HepG2 (cell line): ENCODE measurements at regions not wholly inside any gene's neighbourhood (a gene's known extent, or its start where the extent isn't known, plus 50 kb on each side); places are given as distances from the start of the nearest gene placed in this dataset.
A peak's percentile ranks its signal among the peaks of the same experiment; 100 is the strongest.

Experiments
- ATAC-seq: fragments of 200-7000 bp; cut with Tn5 transposase; 3 replicates; pipeline ENCODE4 v1.9.1; 2020; ENCODE audit warnings: mild to moderate bottlenecking, moderate library complexity
- BruUV-seq: library from RNA; stranded (reverse); fragments of 400-500 nt; replicated peaks from 2 replicates; lab custom pipeline; 2021; lab: Mats Ljungman, UMichigan
- CTCF ChIA-PET: fragments of 300-600 bp; formaldehyde crosslinking; extraction: SDS; loops from one replicate; lab custom pipeline; 2021; ENCODE audit warnings: low total read pairs, inconsistent platforms, low intra/inter-chr PET ratio; lab: Yijun Ruan, JAX
- POLR2A ChIA-PET: fragments of 350-600 bp; sonication (Branson Sonifier 250); formaldehyde crosslinking; loops from one replicate; lab custom pipeline; 2020; ENCODE audit warnings: antibody characterized with exemption, inconsistent platforms; lab: Yijun Ruan, JAX
- DNase-seq: peaks from one replicate; pipeline ENCODE4 v3.0.0-alpha.2; 2015; ENCODE audit warnings: low spot score
- FAIRE-seq: peaks from 3 replicates; lab custom pipeline; 2011; peaks lifted over from hg19 to GRCh38; lab: Jason Lieb, UNC
- H2AFZ ChIP-seq: one replicate; pipeline ENCODE4 v1.6.1; 2011; ENCODE audit warnings: low read length, inconsistent platforms
- H3K27ac ChIP-seq: fragments of 300-600 bp; 3 replicates; pipeline ENCODE4 v1.8.0; 2011; ENCODE audit warnings: mixed run types, mild to moderate bottlenecking, mixed read lengths, low read length, inconsistent platforms; ENCODE audit not compliant: insufficient read depth; ENCODE audit errors: extremely low read length
- H3K27me3 ChIP-seq, 2 experiments: fragments of 200-600 bp in 1 of 2; 2 replicates in 1 of 2; 3 replicates in 1 of 2; pipeline versions ENCODE4 v1.6.0 to v1.8.0; 2011; ENCODE audit warnings: low read length in 2 of 2, mild to moderate bottlenecking in 2 of 2, moderate library complexity in 2 of 2, inconsistent platforms in 1 of 2; ENCODE audit not compliant: insufficient read depth in 2 of 2, control insufficient read depth in 1 of 2
- H3K36me3 ChIP-seq, 2 experiments: fragments of 200-600 bp in 1 of 2; replicated peaks in 1 of 2; 2 replicates in 1 of 2; 3 replicates in 1 of 2; pipeline versions ENCODE4 v1.5.1 to v1.8.0; 2011; ENCODE audit warnings: low read length in 2 of 2, inconsistent platforms in 1 of 2; ENCODE audit not compliant: insufficient read depth in 2 of 2, control insufficient read depth in 1 of 2
- H3K4me1 ChIP-seq: 2 replicates; pipeline ENCODE4 v1.5.1; 2012; ENCODE audit warnings: low read length, inconsistent platforms; ENCODE audit not compliant: insufficient read depth
- H3K4me2 ChIP-seq: 2 replicates; pipeline ENCODE4 v1.6.0; 2011; ENCODE audit warnings: low read depth, low read length, inconsistent platforms
- H3K4me3 ChIP-seq, 3 experiments: fragments of 200-600 bp in 1 of 3; sonication (generic), shearing (Covaris generic) in 1 of 3; replicated peaks in 1 of 3; 2 replicates each; pipeline ENCODE4 v1.5.1; 2011 to 2016; ENCODE audit warnings: low read length in 3 of 3, inconsistent platforms in 2 of 3, low read depth in 2 of 3, mild to moderate bottlenecking in 2 of 3, control low read depth in 1 of 3, mixed read lengths in 1 of 3; ENCODE audit not compliant: insufficient read depth in 1 of 3
- H3K79me2 ChIP-seq: one replicate; pipeline ENCODE4 v1.6.1; 2011; ENCODE audit warnings: low read length, inconsistent platforms; ENCODE audit not compliant: insufficient read depth
- H3K9ac ChIP-seq: 2 replicates; pipeline ENCODE4 v1.6.0; 2011; ENCODE audit warnings: mild to moderate bottlenecking, low read depth, low read length, inconsistent platforms; ENCODE audit not compliant: insufficient read depth
- H3K9me3 ChIP-seq: 2 replicates; pipeline ENCODE4 v1.5.1; 2012; ENCODE audit warnings: mild to moderate bottlenecking, low read length
- H4K20me1 ChIP-seq: 2 replicates; pipeline ENCODE4 v1.6.0; 2011; ENCODE audit warnings: inconsistent platforms, mild to moderate bottlenecking, low read length, moderate library complexity; ENCODE audit not compliant: insufficient read depth
- EP300 ChIP-seq, 3 experiments: sonication (generic) in 1 of 3; formaldehyde crosslinking in 1 of 3; IDR thresholded peaks; 2 replicates each; pipeline versions ENCODE4 v1.5.1 to v1.6.1; 2011 to 2020; ENCODE audit warnings: low read depth in 2 of 3, low read length in 2 of 3, borderline replicate concordance in 1 of 3, improper control_type of control experiment in 1 of 3, mild to moderate bottlenecking in 1 of 3, missing genetic modification reagents in 1 of 3, moderate library complexity in 1 of 3
- SMAD9 ChIP-seq: sonication (generic); formaldehyde crosslinking; IDR thresholded peaks from 2 replicates; pipeline ENCODE4 v1.5.1; 2020; ENCODE audit warnings: mild to moderate bottlenecking, missing genetic modification reagents
- SRSF9 ChIP-seq: fragments of 200-400 bp; formaldehyde crosslinking; IDR thresholded peaks from 2 replicates; pipeline ENCODE4 v1.6.1; 2018; ENCODE audit warnings: borderline replicate concordance, mild to moderate bottlenecking, low read depth, low read length; ENCODE audit not compliant: insufficient read depth, poor library complexity, severe bottlenecking
- WGBS: methylation state at CpG from one replicate; pipeline ENCODE4 v1.1.6; 2017; ENCODE audit warnings: low lambda C conversion rate; 5-methylcytosine and 5-hydroxymethylcytosine counted together
- in situ Hi-C: cut with HindIII; loops from 2 replicates; pipeline ENCODE4 v1.10.0; 2017; ENCODE audit warnings: low pct_unique_long_range_greater_than_20kb; ENCODE audit not compliant: extremely low pct_ligation_motif_present
- intact Hi-C: fragments of 100-400 bp; cut with micrococcal nuclease; formaldehyde crosslinking; loops from one replicate; pipeline ENCODE4 v1.10.0; 2022; ENCODE audit not compliant: unreplicated experiment
- TF ChIP-seq, protein P1 (sequence below), 2 experiments: fragments of 450-650 bp in 1 of 2; sonication (generic) in 1 of 2; formaldehyde crosslinking in 1 of 2; IDR thresholded peaks; 2 replicates each; pipeline versions ENCODE4 v1.6.1 to v1.8.0; 2016 to 2022; ENCODE audit warnings: antibody characterized with exemption in 1 of 2, mild to moderate bottlenecking in 1 of 2, missing genetic modification reagents in 1 of 2

DNA sequence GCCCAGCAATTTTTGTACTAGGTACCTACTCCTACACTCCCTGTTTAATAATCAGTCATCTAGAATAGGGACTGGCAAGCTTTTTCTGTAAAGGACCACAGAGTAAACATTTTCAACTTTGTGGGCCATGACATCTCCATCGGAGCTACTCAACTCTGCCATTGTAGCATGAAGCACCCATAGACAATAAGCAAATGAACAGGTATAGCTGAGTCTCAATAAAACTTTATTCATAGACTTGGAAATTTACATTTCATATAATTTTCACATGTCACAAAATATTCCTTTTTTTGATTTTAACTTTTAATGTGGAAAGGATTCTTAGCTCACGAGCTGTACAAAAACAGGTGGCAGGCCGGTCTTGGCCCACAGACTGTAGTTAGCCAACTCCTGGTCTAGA is 345.8 kb downstream of the SOX9 start:
- DNase-seq (no peak), FAIRE-seq (no peak), ATAC-seq (no peak)
- Histone ChIP-seq H3K79me2 (peaks cover 95% of the 10 kb centered on the region), H4K20me1 (no peaks in the 10 kb centered on the region), H2AFZ (no peak overlapping the region), H3K36me3 (peaks cover 0 to 2% of the 10 kb centered on the region in 2 experiments; a peak in 2 of 5 replicates), H3K9me3 (no peaks in the 10 kb centered on the region), H3K9ac (no peak overlapping the region), H3K4me2 (peak overlapping the region; percentile 96; the same call in 1 of the 2 replicates), H3K27ac (no peak overlapping the region), H3K4me1 (peaks cover 98% of the 10 kb centered on the region), H3K4me3 (no peak overlapping the region; a peak in 1 of 6 replicates), H3K27me3 (no peaks in the 10 kb centered on the region)
- in situ Hi-C loops = no loop called here
- 93% methylated on average over 3 of the region's 3 CpGs for WGBS
- TF ChIP-seq EP300 (IDR thresholded peaks at IDR 0.05; ENCODE audit: low read depth in 2 of 2, low read length in 2 of 2) (0 out of 4 replicates have a peak, but pooled peaks of 1 of the 2 experiments have one; percentile 1), EP300 (CRISPR knock-in tag; IDR thresholded peaks at IDR 0.05; ENCODE audit: borderline replicate concordance) (no peak), SMAD9 (CRISPR knock-in tag) (no peak), SRSF9 (no peak)
- TF ChIP-seq, protein P1, sequence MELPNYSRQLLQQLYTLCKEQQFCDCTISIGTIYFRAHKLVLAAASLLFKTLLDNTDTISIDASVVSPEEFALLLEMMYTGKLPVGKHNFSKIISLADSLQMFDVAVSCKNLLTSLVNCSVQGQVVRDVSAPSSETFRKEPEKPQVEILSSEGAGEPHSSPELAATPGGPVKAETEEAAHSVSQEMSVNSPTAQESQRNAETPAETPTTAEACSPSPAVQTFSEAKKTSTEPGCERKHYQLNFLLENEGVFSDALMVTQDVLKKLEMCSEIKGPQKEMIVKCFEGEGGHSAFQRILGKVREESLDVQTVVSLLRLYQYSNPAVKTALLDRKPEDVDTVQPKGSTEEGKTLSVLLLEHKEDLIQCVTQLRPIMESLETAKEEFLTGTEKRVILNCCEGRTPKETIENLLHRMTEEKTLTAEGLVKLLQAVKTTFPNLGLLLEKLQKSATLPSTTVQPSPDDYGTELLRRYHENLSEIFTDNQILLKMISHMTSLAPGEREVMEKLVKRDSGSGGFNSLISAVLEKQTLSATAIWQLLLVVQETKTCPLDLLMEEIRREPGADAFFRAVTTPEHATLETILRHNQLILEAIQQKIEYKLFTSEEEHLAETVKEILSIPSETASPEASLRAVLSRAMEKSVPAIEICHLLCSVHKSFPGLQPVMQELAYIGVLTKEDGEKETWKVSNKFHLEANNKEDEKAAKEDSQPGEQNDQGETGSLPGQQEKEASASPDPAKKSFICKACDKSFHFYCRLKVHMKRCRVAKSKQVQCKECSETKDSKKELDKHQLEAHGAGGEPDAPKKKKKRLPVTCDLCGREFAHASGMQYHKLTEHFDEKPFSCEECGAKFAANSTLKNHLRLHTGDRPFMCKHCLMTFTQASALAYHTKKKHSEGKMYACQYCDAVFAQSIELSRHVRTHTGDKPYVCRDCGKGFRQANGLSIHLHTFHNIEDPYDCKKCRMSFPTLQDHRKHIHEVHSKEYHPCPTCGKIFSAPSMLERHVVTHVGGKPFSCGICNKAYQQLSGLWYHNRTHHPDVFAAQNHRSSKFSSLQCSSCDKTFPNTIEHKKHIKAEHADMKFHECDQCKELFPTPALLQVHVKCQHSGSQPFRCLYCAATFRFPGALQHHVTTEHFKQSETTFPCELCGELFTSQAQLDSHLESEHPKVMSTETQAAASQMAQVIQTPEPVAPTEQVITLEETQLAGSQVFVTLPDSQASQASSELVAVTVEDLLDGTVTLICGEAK (IDR thresholded peaks at IDR 0.05) = peak; percentile 70
- TF ChIP-seq, protein P1 (CRISPR knock-in tag; IDR thresholded peaks at IDR 0.05) = peak; percentile 90; the same call in 1 of the 2 replicates
- POLR2A ChIA-PET = interaction anchor here (0.7 to 4.0 kb wide), 14 partner anchors 14 to 345 kb away, joined by 3 to 60 read pairs (median 5); partner anchors contain the start of gene SOX9
- no TSS peak for BruUV-seq
- CTCF ChIA-PET = no interaction called here
- intact Hi-C loops = loop anchor here (5.0 kb wide), 1 partner anchor 44 kb away; no protein-coding TSS in a partner anchor
